ENCODE measurements at regions not wholly inside any gene's neighbourhood (a gene's known extent, or its start where the extent isn't known, plus 50 kb on each side); places are given as distances from the start of the nearest gene placed in this dataset.

- no peaks in the 10 kb centered on the region for H3K9me3 ChIP-seq (ENCODE audit: control insufficient read depth, low read length)
- ATAC-seq (no peak), DNase-seq (no peak)
- WGBS = 77% methylated on average over 5 of the region's 5 CpGs
- intact Hi-C loops (cut with DNase I) = no loop called here
- H3K4me1 ChIP-seq (ENCODE audit: control insufficient read depth, insufficient read depth, low read length) = no peaks in the 10 kb centered on the region
- no peak overlapping the region for H3K4me3 ChIP-seq (ENCODE audit: low read length)
- no peak overlapping the region for H3K27ac ChIP-seq (ENCODE audit: low read length)
- H3K27me3 ChIP-seq (ENCODE audit: control insufficient read depth, insufficient read depth) = no peaks in the 10 kb centered on the region
Observed at GRCh38 chr22:35138521-35138920, 72.6 kb downstream of the ISX start.

DNA sequence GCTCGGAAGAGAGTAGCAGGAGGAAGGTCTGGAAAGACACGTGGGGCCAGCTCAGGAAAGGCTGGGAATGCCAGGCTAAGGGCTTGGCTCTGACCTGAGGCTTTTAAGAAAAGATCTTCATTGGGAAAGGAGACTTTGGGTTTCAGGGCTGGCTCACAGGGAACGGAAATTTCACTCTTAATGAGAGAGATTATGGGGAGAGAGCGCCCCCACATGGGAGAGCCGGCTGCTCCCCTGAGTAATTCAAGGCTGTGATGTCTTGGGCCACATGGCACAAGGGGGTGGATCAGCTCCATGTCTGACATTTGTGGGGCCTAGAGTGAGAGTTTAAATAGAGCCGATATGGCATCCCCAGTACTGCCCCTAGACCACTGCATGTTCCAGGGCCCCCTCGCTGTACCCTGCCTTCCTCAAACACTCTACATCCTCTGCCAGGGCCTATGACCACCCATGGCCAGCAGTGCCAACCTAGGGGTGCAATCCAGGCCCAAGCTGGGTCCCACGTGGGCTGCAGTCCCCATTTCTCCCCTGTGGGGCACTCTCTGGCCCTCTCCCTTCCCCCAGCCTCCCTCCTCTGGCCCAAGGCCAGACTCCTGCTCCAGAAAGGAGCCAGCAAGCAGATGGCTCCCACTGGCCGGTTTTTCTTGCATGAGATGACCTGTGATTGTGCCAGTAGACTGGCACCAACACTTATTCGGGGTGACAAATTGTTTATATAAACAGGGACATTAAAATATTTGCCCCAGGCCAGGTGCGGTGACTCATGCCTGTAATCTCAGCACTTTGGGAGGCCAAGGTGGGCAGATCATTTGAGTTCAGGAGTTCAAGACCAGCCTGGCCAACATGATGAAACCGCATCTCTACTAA lies 75.2 kb downstream of the ISX start:
- no peak for ATAC-seq
- DNase-seq = no peak
- WGBS = 51% methylated on average over 12 of the region's 12 CpGs
- Histone ChIP-seq H3K4me3 (ENCODE audit: low read length) (no peak overlapping the region), H3K4me1 (ENCODE audit: control insufficient read depth, insufficient read depth, low read length) (no peaks in the 10 kb centered on the region), H3K9me3 (ENCODE audit: control insufficient read depth, low read length) (no peaks in the 10 kb centered on the region), H3K27ac (ENCODE audit: low read length) (no peak overlapping the region), H3K27me3 (ENCODE audit: control insufficient read depth, insufficient read depth) (no peaks in the 10 kb centered on the region)
- intact Hi-C loops (cut with DNase I) = no loop called here

DNA sequence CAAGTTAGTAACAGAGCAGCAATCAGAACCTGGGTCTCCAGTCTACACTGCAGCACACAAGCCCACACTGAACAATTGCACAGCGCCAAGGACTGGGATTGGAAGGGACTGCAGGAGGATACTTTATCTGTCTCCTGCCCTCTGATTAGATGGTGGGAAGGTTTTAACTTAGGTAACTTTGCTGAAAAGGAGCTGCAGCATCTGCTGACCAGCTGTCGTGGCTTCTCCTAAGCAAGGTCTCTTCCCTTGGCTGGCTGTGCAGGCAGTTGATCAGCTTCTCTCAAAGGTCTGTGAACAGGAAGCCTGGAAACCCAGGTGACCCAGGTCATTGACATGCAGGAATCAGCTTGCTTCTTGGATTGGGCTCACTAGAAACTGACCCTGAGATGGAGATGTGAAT lies 82.4 kb downstream of the ISX start:
- WGBS = 80% methylated on average over 2 of the region's 2 CpGs
- no peaks in the 10 kb centered on the region for H3K9me3 ChIP-seq (ENCODE audit: control insufficient read depth, low read length)
- no peaks in the 10 kb centered on the region for H3K27me3 ChIP-seq (ENCODE audit: control insufficient read depth, insufficient read depth)
- no peak overlapping the region for H3K27ac ChIP-seq (ENCODE audit: low read length)
- ATAC-seq (no peak), DNase-seq (no peak)
- no peak overlapping the region for H3K4me3 ChIP-seq (ENCODE audit: low read length)
- intact Hi-C loops (cut with DNase I) = no loop called here
- no peaks in the 10 kb centered on the region for H3K4me1 ChIP-seq (ENCODE audit: control insufficient read depth, insufficient read depth, low read length)

GRCh38 chr22:35148866-35149548 lies 83.0 kb downstream of the ISX start:
- 48% methylated on average over 10 of the region's 10 CpGs for WGBS
- Histone ChIP-seq H3K9me3 (ENCODE audit: control insufficient read depth, low read length) (no peaks in the 10 kb centered on the region), H3K27me3 (ENCODE audit: control insufficient read depth, insufficient read depth) (no peaks in the 10 kb centered on the region), H3K4me3 (ENCODE audit: low read length) (no peak overlapping the region), H3K27ac (ENCODE audit: low read length) (no peak overlapping the region), H3K4me1 (ENCODE audit: control insufficient read depth, insufficient read depth, low read length) (no peaks in the 10 kb centered on the region)
- ATAC-seq = peak in 1 of 2 donors; percentile 19
- no peak for DNase-seq
- intact Hi-C loops (cut with DNase I) = no loop called here

DNA sequence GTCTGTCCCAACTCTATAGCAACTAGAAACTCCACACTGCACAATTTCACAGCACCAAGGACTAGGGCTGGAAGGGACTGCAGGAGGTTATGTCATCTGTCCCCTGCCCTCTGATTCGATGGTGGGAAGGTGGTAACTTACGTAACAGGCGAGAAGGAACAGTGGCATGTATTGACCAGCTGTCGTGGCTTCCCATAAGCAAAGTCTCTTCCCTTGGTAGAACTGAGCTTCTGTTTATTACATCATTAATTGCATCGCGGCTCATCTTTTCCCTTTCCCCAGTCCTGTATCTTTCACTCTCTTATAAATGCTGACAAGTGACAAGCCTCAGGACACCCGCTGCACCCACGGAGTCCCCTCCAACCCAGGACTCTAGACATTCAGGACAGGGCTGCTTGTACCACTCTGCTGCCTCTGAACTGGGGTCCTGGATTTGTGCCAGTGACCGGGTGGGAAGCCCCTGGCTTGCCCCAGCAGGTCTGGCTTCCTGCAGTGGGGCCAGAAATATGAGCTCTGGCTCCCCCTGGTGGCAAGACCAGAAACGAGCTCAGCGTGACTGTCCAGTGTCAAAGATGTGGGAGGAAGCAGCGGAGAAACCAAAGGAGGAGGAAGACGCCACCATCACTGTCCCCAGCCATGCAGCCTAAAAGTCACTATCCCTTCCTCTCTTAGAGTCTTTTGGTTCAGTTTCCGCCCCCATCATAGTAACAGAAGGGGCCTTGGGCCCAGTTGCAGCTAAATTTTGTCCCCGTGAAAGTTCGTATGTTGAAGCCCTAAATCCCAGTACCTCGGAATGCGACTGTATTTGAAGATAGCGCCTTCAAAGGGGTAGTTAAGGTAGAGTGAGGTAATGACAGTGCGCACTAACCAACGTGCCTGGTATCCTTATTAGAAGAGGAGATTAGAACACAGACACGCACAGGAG lies 84.5 kb downstream of the ISX start:
- Histone ChIP-seq H3K27me3 (ENCODE audit: control insufficient read depth, insufficient read depth) (no peaks in the 10 kb centered on the region), H3K27ac (ENCODE audit: low read length) (no peak overlapping the region), H3K4me1 (ENCODE audit: control insufficient read depth, insufficient read depth, low read length) (no peaks in the 10 kb centered on the region), H3K9me3 (ENCODE audit: control insufficient read depth, low read length) (no peaks in the 10 kb centered on the region), H3K4me3 (ENCODE audit: low read length) (no peak overlapping the region)
- ATAC-seq (peak; percentile 54 to 59), DNase-seq (peak; percentile 57 to 81 (median 80))
- intact Hi-C loops (cut with DNase I) = loop anchor here in 1 of 4 donors (10.0 kb wide), 1 partner anchor 736 kb away; no protein-coding TSS in a partner anchor
- 45% methylated on average over 22 of the region's 22 CpGs for WGBS

- Histone ChIP-seq H3K27ac (ENCODE audit: low read length) (no peak overlapping the region), H3K9me3 (ENCODE audit: control insufficient read depth, low read length) (no peaks in the 10 kb centered on the region), H3K4me1 (ENCODE audit: control insufficient read depth, insufficient read depth, low read length) (no peaks in the 10 kb centered on the region), H3K4me3 (ENCODE audit: low read length) (no peak overlapping the region), H3K27me3 (ENCODE audit: control insufficient read depth, insufficient read depth) (no peaks in the 10 kb centered on the region)
- intact Hi-C loops (cut with DNase I) = loop anchor here in 1 of 4 donors (10.0 kb wide), 1 partner anchor 738 kb away; no protein-coding TSS in a partner anchor
- 71% methylated on average over 8 of the region's 8 CpGs for WGBS
- ATAC-seq (no peak), DNase-seq (no peak)
Observed at GRCh38 chr22:35152316-35152715, 86.4 kb downstream of the ISX start.

- no peak overlapping the region for H3K4me3 ChIP-seq (ENCODE audit: low read length)
- intact Hi-C loops (cut with DNase I) = loop anchor here in 1 of 4 donors (10.0 kb wide), 1 partner anchor 740 kb away; no protein-coding TSS in a partner anchor
- H3K4me1 ChIP-seq (ENCODE audit: control insufficient read depth, insufficient read depth, low read length) = no peaks in the 10 kb centered on the region
- H3K27me3 ChIP-seq (ENCODE audit: control insufficient read depth, insufficient read depth) = no peaks in the 10 kb centered on the region
- ATAC-seq = peak; percentile 61 to 79
- H3K9me3 ChIP-seq (ENCODE audit: control insufficient read depth, low read length) = no peaks in the 10 kb centered on the region
- peak; percentile 25 to 69 (median 68) for DNase-seq
- 7% methylated on average over 10 of the region's 10 CpGs for WGBS
- H3K27ac ChIP-seq (ENCODE audit: low read length) = no peak overlapping the region
Observed at GRCh38 chr22:35154937-35155387, 89.0 kb downstream of the ISX start.

DNA sequence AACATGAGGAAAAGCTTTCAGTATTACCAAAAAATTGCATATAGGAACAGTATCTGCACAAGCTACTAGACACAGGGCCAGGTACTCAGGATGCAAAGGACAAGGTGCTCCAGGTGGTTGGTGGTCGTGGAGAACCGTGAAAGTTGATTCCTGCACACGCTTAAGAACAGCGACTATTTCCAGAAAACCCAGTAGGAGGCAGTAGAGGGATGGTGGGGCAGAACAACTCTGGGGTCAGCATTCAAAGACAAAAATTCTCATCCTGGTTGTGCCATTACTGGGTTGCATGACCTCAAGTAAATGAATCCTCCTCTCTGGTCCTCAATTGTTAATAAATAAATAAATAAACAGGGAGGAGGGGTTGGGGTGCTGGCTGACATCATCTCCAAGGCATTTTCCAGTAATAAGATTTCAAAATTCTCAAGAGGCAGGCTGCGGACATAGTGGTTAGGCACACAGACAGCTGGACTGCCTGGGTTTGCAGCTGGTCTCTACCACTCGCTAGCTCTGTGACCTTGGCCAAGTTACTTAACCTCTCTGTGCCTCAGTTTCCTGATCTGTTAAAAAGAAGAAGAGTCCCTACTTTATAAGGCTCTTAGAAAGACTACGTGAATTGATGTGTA lies 89.6 kb downstream of the ISX start:
- no peaks in the 10 kb centered on the region for H3K9me3 ChIP-seq (ENCODE audit: control insufficient read depth, low read length)
- no peak overlapping the region for H3K27ac ChIP-seq (ENCODE audit: low read length)
- H3K27me3 ChIP-seq (ENCODE audit: control insufficient read depth, insufficient read depth) = no peaks in the 10 kb centered on the region
- no peak for ATAC-seq
- intact Hi-C loops (cut with DNase I) = loop anchor here in 1 of 4 donors (10.0 kb wide), 1 partner anchor 741 kb away; no protein-coding TSS in a partner anchor
- 53% methylated on average over 7 of the region's 7 CpGs for WGBS
- H3K4me3 ChIP-seq (ENCODE audit: low read length) = no peak overlapping the region
- H3K4me1 ChIP-seq (ENCODE audit: control insufficient read depth, insufficient read depth, low read length) = no peaks in the 10 kb centered on the region
- no peak for DNase-seq

GRCh38 chr22:35156945-35157344 lies 91.0 kb downstream of the ISX start:
- Histone ChIP-seq H3K4me3 (ENCODE audit: low read length) (no peak overlapping the region), H3K9me3 (ENCODE audit: control insufficient read depth, low read length) (no peaks in the 10 kb centered on the region), H3K27ac (ENCODE audit: low read length) (no peak overlapping the region), H3K27me3 (ENCODE audit: control insufficient read depth, insufficient read depth) (no peaks in the 10 kb centered on the region), H3K4me1 (ENCODE audit: control insufficient read depth, insufficient read depth, low read length) (no peaks in the 10 kb centered on the region)
- no peak for ATAC-seq
- 43% methylated on average over 3 of the region's 3 CpGs for WGBS
- no peak for DNase-seq
- intact Hi-C loops (cut with DNase I) = loop anchor here in 1 of 4 donors (10.0 kb wide), 1 partner anchor 742 kb away; no protein-coding TSS in a partner anchor

DNA sequence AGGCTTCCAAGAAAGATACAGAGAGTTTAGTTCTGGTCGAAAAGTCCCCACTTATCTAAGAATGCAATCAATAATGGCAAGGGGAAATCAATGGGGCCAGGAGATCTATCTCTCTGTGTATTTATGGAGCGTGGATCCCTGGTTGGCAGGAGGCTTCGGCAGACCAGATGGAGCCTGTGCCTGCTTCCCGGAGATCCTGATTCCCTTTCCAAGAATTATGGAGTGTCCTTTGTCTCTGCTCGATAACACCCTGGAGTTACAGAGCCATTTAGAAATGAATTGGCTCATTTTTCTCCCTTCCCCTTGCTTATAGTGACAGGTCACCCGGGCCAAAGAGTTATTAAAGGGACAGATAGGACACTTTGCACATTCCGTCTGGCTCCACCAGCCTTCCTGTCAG lies 92.4 kb downstream of the ISX start:
- no peaks in the 10 kb centered on the region for H3K27me3 ChIP-seq (ENCODE audit: control insufficient read depth, insufficient read depth)
- H3K9me3 ChIP-seq (ENCODE audit: control insufficient read depth, low read length) = no peaks in the 10 kb centered on the region
- no peak for DNase-seq
- no peak overlapping the region for H3K4me3 ChIP-seq (ENCODE audit: low read length)
- ATAC-seq = peak in 1 of 2 donors; percentile 11
- no peaks in the 10 kb centered on the region for H3K4me1 ChIP-seq (ENCODE audit: control insufficient read depth, insufficient read depth, low read length)
- no peak overlapping the region for H3K27ac ChIP-seq (ENCODE audit: low read length)
- intact Hi-C loops (cut with DNase I) = loop anchor here in 1 of 4 donors (10.0 kb wide), 1 partner anchor 744 kb away; no protein-coding TSS in a partner anchor
- WGBS = 30% methylated on average over 7 of the region's 7 CpGs
